ENCODE measurements at regions not wholly inside any gene's neighbourhood (a gene's known extent, or its start where the extent isn't known, plus 50 kb on each side); places are given as distances from the start of the nearest gene placed in this dataset.

DNA sequence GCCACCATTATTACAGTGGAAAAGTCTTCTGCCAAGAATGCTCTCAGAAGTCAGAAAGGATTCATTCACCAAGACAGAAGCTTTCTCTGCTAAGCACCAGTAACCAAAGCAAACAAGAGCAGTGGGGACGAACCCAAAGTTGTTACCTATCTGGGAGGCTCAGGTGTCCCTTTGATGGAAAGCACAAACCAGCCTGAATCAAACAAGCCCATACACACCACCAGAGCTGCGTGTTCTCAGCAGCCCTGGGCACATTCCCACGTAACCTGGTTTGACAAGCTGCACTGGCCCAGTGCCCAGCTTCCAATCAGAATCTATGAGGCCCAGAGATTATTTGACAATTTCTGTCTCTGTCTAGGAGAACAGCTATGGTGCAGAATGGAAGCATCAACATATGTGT lies 252.6 kb downstream of the ACTL7B start:
- TF ChIP-seq POLR2A (IDR thresholded peaks at IDR 0.05) (no peak), POLR2AphosphoS5 (IDR thresholded peaks at IDR 0.05) (no peak), EP300 (IDR thresholded peaks at IDR 0.05) (no peak)
- TF ChIP-seq, protein P1, sequence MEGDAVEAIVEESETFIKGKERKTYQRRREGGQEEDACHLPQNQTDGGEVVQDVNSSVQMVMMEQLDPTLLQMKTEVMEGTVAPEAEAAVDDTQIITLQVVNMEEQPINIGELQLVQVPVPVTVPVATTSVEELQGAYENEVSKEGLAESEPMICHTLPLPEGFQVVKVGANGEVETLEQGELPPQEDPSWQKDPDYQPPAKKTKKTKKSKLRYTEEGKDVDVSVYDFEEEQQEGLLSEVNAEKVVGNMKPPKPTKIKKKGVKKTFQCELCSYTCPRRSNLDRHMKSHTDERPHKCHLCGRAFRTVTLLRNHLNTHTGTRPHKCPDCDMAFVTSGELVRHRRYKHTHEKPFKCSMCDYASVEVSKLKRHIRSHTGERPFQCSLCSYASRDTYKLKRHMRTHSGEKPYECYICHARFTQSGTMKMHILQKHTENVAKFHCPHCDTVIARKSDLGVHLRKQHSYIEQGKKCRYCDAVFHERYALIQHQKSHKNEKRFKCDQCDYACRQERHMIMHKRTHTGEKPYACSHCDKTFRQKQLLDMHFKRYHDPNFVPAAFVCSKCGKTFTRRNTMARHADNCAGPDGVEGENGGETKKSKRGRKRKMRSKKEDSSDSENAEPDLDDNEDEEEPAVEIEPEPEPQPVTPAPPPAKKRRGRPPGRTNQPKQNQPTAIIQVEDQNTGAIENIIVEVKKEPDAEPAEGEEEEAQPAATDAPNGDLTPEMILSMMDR (IDR thresholded peaks at IDR 0.05), result no peak
